ENCODE measurements at regions not wholly inside any gene's neighbourhood (a gene's known extent, or its start where the extent isn't known, plus 50 kb on each side); places are given as distances from the start of the nearest gene placed in this dataset.
"Not testable (repeated sequence)": the region's sequence is repeated elsewhere in the genome, so short reads cannot be mapped to it uniquely, and the experiment has no call there.

- H3K27ac Mint-ChIP-seq: no peak overlapping the region
- H3K4me1 Mint-ChIP-seq (ENCODE audit: low read depth): no peaks in the 10 kb centered on the region
- H3K4me3 Mint-ChIP-seq: no peak overlapping the region
- peaks cover 40% of the 10 kb centered on the region for H3K9me3 Mint-ChIP-seq
- H3K36me3 Mint-ChIP-seq (ENCODE audit: low read depth): no peaks in the 10 kb centered on the region
- no peak for DNase-seq (ENCODE audit: low spot score)
- no peaks in the 10 kb centered on the region for H3K27me3 Mint-ChIP-seq (ENCODE audit: insufficient read depth)
- intact Hi-C loops (cut with micrococcal nuclease): no loop called here
Measured at GRCh38 chr14:29410581-29410980, 517.1 kb downstream of the PRKD1 start.

- DNase-seq (ENCODE audit: low spot score); H3K4me1 Mint-ChIP-seq (ENCODE audit: low read depth); H3K36me3 Mint-ChIP-seq (ENCODE audit: low read depth); H3K4me3 Mint-ChIP-seq; intact Hi-C loops (cut with micrococcal nuclease); H3K27me3 Mint-ChIP-seq (ENCODE audit: insufficient read depth); H3K27ac Mint-ChIP-seq: not testable (repeated sequence)
- H3K9me3 Mint-ChIP-seq: peaks cover 18% of the 10 kb centered on the region
Measured at GRCh38 chr14:29414931-29415330, 512.7 kb downstream of the PRKD1 start.

GRCh38 chr14:29419736-29420135 is 507.9 kb downstream of the PRKD1 start:
- no peak for DNase-seq (ENCODE audit: low spot score)
- H3K27ac Mint-ChIP-seq: no peak overlapping the region
- no peaks in the 10 kb centered on the region for H3K4me1 Mint-ChIP-seq (ENCODE audit: low read depth)
- no peak overlapping the region for H3K4me3 Mint-ChIP-seq
- no peaks in the 10 kb centered on the region for H3K36me3 Mint-ChIP-seq (ENCODE audit: low read depth)
- H3K27me3 Mint-ChIP-seq (ENCODE audit: insufficient read depth): no peaks in the 10 kb centered on the region
- intact Hi-C loops (cut with micrococcal nuclease): no loop called here
- peaks cover 12% of the 10 kb centered on the region for H3K9me3 Mint-ChIP-seq

- Mint-ChIP-seq H3K4me1 (ENCODE audit: low read depth) (no peaks in the 10 kb centered on the region), H3K27me3 (ENCODE audit: insufficient read depth) (no peaks in the 10 kb centered on the region), H3K36me3 (ENCODE audit: low read depth) (no peaks in the 10 kb centered on the region), H3K9me3 (peaks cover 8% of the 10 kb centered on the region), H3K27ac (no peak overlapping the region), H3K4me3 (no peak overlapping the region)
- no peak for DNase-seq (ENCODE audit: low spot score)
- intact Hi-C loops (cut with micrococcal nuclease): no loop called here
Measured at GRCh38 chr14:29421156-29421728, 506.4 kb downstream of the PRKD1 start.

GRCh38 chr14:29425705-29426482 is 501.8 kb downstream of the PRKD1 start:
- no peak overlapping the region for H3K4me3 Mint-ChIP-seq
- intact Hi-C loops (cut with micrococcal nuclease): no loop called here
- no peaks in the 10 kb centered on the region for H3K27me3 Mint-ChIP-seq (ENCODE audit: insufficient read depth)
- H3K4me1 Mint-ChIP-seq (ENCODE audit: low read depth): no peaks in the 10 kb centered on the region
- H3K27ac Mint-ChIP-seq: no peak overlapping the region
- DNase-seq (ENCODE audit: low spot score): no peak
- H3K36me3 Mint-ChIP-seq (ENCODE audit: low read depth): no peaks in the 10 kb centered on the region
- peaks cover 17% of the 10 kb centered on the region for H3K9me3 Mint-ChIP-seq

GRCh38 chr14:29442696-29443095 is 485.0 kb downstream of the PRKD1 start:
- H3K27me3 Mint-ChIP-seq (ENCODE audit: insufficient read depth): no peaks in the 10 kb centered on the region
- DNase-seq (ENCODE audit: low spot score): no peak
- H3K4me1 Mint-ChIP-seq (ENCODE audit: low read depth): no peaks in the 10 kb centered on the region
- H3K9me3 Mint-ChIP-seq: peaks cover 29% of the 10 kb centered on the region
- intact Hi-C loops (cut with micrococcal nuclease): no loop called here
- H3K4me3 Mint-ChIP-seq: no peak overlapping the region
- H3K36me3 Mint-ChIP-seq (ENCODE audit: low read depth): no peaks in the 10 kb centered on the region
- no peak overlapping the region for H3K27ac Mint-ChIP-seq

- H3K27ac Mint-ChIP-seq: no peak overlapping the region
- intact Hi-C loops (cut with micrococcal nuclease): no loop called here
- DNase-seq (ENCODE audit: low spot score): no peak
- H3K4me3 Mint-ChIP-seq: no peak overlapping the region
- no peaks in the 10 kb centered on the region for H3K27me3 Mint-ChIP-seq (ENCODE audit: insufficient read depth)
- no peaks in the 10 kb centered on the region for H3K36me3 Mint-ChIP-seq (ENCODE audit: low read depth)
- no peaks in the 10 kb centered on the region for H3K4me1 Mint-ChIP-seq (ENCODE audit: low read depth)
- peaks cover 21% of the 10 kb centered on the region for H3K9me3 Mint-ChIP-seq
Measured at GRCh38 chr14:29444216-29444615, 483.4 kb downstream of the PRKD1 start.

- Mint-ChIP-seq H3K9me3 (peaks cover 26% of the 10 kb centered on the region), H3K4me3 (no peak overlapping the region), H3K36me3 (ENCODE audit: low read depth) (no peaks in the 10 kb centered on the region), H3K4me1 (ENCODE audit: low read depth) (no peaks in the 10 kb centered on the region), H3K27ac (no peak overlapping the region), H3K27me3 (ENCODE audit: insufficient read depth) (no peaks in the 10 kb centered on the region)
- intact Hi-C loops (cut with micrococcal nuclease): no loop called here
- no peak for DNase-seq (ENCODE audit: low spot score)
Measured at GRCh38 chr14:29444805-29445204, 482.8 kb downstream of the PRKD1 start.

GRCh38 chr14:29446971-29447370 is 480.7 kb downstream of the PRKD1 start:
- Mint-ChIP-seq H3K4me1 (ENCODE audit: low read depth) (no peaks in the 10 kb centered on the region), H3K4me3 (no peak overlapping the region), H3K9me3 (peaks cover 27% of the 10 kb centered on the region), H3K27me3 (ENCODE audit: insufficient read depth) (no peaks in the 10 kb centered on the region), H3K36me3 (ENCODE audit: low read depth) (no peaks in the 10 kb centered on the region), H3K27ac (no peak overlapping the region)
- no peak for DNase-seq (ENCODE audit: low spot score)
- intact Hi-C loops (cut with micrococcal nuclease): no loop called here

- Mint-ChIP-seq H3K9me3 (peaks cover 12% of the 10 kb centered on the region), H3K27ac (no peak overlapping the region), H3K4me3 (no peak overlapping the region), H3K4me1 (ENCODE audit: low read depth) (no peaks in the 10 kb centered on the region), H3K27me3 (ENCODE audit: insufficient read depth) (no peaks in the 10 kb centered on the region), H3K36me3 (ENCODE audit: low read depth) (no peaks in the 10 kb centered on the region)
- DNase-seq (ENCODE audit: low spot score): no peak
- intact Hi-C loops (cut with micrococcal nuclease): no loop called here
Measured at GRCh38 chr14:29451941-29452340, 475.7 kb downstream of the PRKD1 start.

- H3K4me3 Mint-ChIP-seq: no peak overlapping the region
- no peak overlapping the region for H3K27ac Mint-ChIP-seq
- H3K36me3 Mint-ChIP-seq (ENCODE audit: low read depth): no peaks in the 10 kb centered on the region
- DNase-seq (ENCODE audit: low spot score): no peak
- H3K27me3 Mint-ChIP-seq (ENCODE audit: insufficient read depth): no peaks in the 10 kb centered on the region
- no peaks in the 10 kb centered on the region for H3K4me1 Mint-ChIP-seq (ENCODE audit: low read depth)
- peaks cover 11% of the 10 kb centered on the region for H3K9me3 Mint-ChIP-seq
- intact Hi-C loops (cut with micrococcal nuclease): no loop called here
Measured at GRCh38 chr14:29453045-29453444, 474.6 kb downstream of the PRKD1 start.

- intact Hi-C loops (cut with micrococcal nuclease): no loop called here
- Mint-ChIP-seq H3K4me1 (ENCODE audit: low read depth) (no peaks in the 10 kb centered on the region), H3K4me3 (no peak overlapping the region), H3K27ac (no peak overlapping the region), H3K9me3 (peaks cover 10% of the 10 kb centered on the region), H3K27me3 (ENCODE audit: insufficient read depth) (no peaks in the 10 kb centered on the region), H3K36me3 (ENCODE audit: low read depth) (no peaks in the 10 kb centered on the region)
- DNase-seq (ENCODE audit: low spot score): no peak
Measured at GRCh38 chr14:29454026-29454693, 473.5 kb downstream of the PRKD1 start.

- H3K4me3 Mint-ChIP-seq: no peak overlapping the region
- DNase-seq (ENCODE audit: low spot score): no peak
- H3K27ac Mint-ChIP-seq: no peak overlapping the region
- no peaks in the 10 kb centered on the region for H3K27me3 Mint-ChIP-seq (ENCODE audit: insufficient read depth)
- intact Hi-C loops (cut with micrococcal nuclease): no loop called here
- H3K4me1 Mint-ChIP-seq (ENCODE audit: low read depth): no peaks in the 10 kb centered on the region
- H3K36me3 Mint-ChIP-seq (ENCODE audit: low read depth): no peaks in the 10 kb centered on the region
- peaks cover 20% of the 10 kb centered on the region for H3K9me3 Mint-ChIP-seq
Measured at GRCh38 chr14:29458547-29458946, 469.1 kb downstream of the PRKD1 start.

Data from activated T-helper 1 cell treated with anti-CD3 and anti-CD28 coated beads, Interleukin-12 subunit alpha, Interleukin-12 subunit beta, Interleukin-2, Interleukin-4 antibody, amounts not matched to agents 30 ng/mL and 10 ng/mL and 1 ng/mL, durations not matched to agents 14 hours and 24 hours and 36 hours (primary cell).